NCI-H748 treated with DMSO at 0.1 percent for 48 hours (cell line): ENCODE measurements at regions not wholly inside any gene's neighbourhood (a gene's known extent, or its start where the extent isn't known, plus 50 kb on each side); places are given as distances from the start of the nearest gene placed in this dataset.
"Not testable (repeated sequence)": the region's sequence is repeated elsewhere in the genome, so short reads cannot be mapped to it uniquely, and the experiment has no call there.

Experiments used
- DNase-seq: peaks from one replicate; lab custom pipeline; 2025; lab: John Stamatoyannopoulos, UW

GRCh38 chr11:112539281-112539555 is 278.6 kb upstream of the PLET1 start:
- not testable (repeated sequence) for DNase-seq

- no peak for DNase-seq
Measured at GRCh38 chr11:112539741-112540140, 279.1 kb upstream of the PLET1 start.

GRCh38 chr11:112540261-112540660 is 279.6 kb upstream of the PLET1 start:
- DNase-seq: no peak

GRCh38 chr11:112541140-112542046 is 280.7 kb upstream of the PLET1 start:
- no peak for DNase-seq

- no peak for DNase-seq
Measured at GRCh38 chr11:112542479-112542878, 281.8 kb upstream of the PLET1 start.

- DNase-seq: no peak
Measured at GRCh38 chr11:112543390-112543789, 282.7 kb upstream of the PLET1 start.

- DNase-seq: no peak
Measured at GRCh38 chr11:112548641-112549040, 288.0 kb upstream of the PLET1 start.

GRCh38 chr11:112553205-112553731 is 292.6 kb upstream of the PLET1 start:
- no peak for DNase-seq

GRCh38 chr11:112554586-112554985 is 293.9 kb upstream of the PLET1 start:
- DNase-seq: no peak

GRCh38 chr11:112555491-112556364 is 295.1 kb upstream of the PLET1 start:
- no peak for DNase-seq

GRCh38 chr11:112558691-112559090 is 298.0 kb upstream of the PLET1 start:
- no peak for DNase-seq

- no peak for DNase-seq
Measured at GRCh38 chr11:112563808-112564207, 303.1 kb upstream of the PLET1 start.

- DNase-seq: no peak
Measured at GRCh38 chr11:112564228-112564955, 303.7 kb upstream of the PLET1 start.

GRCh38 chr11:112565551-112565950 is 304.9 kb upstream of the PLET1 start:
- no peak for DNase-seq

GRCh38 chr11:112566124-112566523 is 305.5 kb upstream of the PLET1 start:
- DNase-seq: no peak

GRCh38 chr11:112570333-112570732 is 309.7 kb upstream of the PLET1 start:
- DNase-seq: no peak

- no peak for DNase-seq
Measured at GRCh38 chr11:112579282-112579681, 318.6 kb upstream of the PLET1 start.

- DNase-seq: no peak
Measured at GRCh38 chr11:112580864-112581263, 320.2 kb upstream of the PLET1 start.

- no peak for DNase-seq
Measured at GRCh38 chr11:112581747-112582146, 321.1 kb upstream of the PLET1 start.

- no peak for DNase-seq
Measured at GRCh38 chr11:112582366-112582765, 321.7 kb upstream of the PLET1 start.

GRCh38 chr11:112583261-112583893 is 322.7 kb upstream of the PLET1 start:
- DNase-seq: no peak

- DNase-seq: peak; percentile 29
Measured at GRCh38 chr11:112584672-112585071, 324.0 kb upstream of the PLET1 start.
